NCI-H2196 (cell line): ENCODE measurements at regions not wholly inside any gene's neighbourhood (a gene's known extent, or its start where the extent isn't known, plus 50 kb on each side); places are given as distances from the start of the nearest gene placed in this dataset.
A peak's percentile ranks its signal among the peaks of the same experiment; 100 is the strongest.
"Not testable (repeated sequence)": the region's sequence is repeated elsewhere in the genome, so short reads cannot be mapped to it uniquely, and the experiment has no call there.

Experiments
- DNase-seq: peaks from one replicate; lab custom pipeline; 2025; ENCODE audit not compliant: unreplicated experiment; lab: John Stamatoyannopoulos, UW

DNA sequence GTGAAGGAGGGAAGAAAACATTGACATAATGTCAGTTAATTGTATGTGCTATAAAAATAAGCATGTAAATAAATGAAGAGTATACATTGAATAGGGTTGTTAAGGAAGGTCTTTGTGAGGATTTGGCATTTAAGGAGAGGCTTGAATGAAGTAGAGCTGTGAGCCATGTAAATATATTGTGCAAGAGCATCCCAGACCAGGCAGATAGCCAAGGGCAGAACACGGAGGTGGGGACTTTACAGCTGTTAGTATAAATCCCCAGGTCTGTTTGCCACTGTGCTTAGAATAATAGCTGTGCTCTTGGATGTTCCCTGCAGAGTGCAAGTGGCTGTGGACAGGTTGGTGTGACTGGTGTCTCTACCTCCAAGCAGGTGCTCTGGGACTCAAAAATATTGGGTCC, 211.7 kb downstream of the LRRC70 start:
- no peak for DNase-seq

DNA sequence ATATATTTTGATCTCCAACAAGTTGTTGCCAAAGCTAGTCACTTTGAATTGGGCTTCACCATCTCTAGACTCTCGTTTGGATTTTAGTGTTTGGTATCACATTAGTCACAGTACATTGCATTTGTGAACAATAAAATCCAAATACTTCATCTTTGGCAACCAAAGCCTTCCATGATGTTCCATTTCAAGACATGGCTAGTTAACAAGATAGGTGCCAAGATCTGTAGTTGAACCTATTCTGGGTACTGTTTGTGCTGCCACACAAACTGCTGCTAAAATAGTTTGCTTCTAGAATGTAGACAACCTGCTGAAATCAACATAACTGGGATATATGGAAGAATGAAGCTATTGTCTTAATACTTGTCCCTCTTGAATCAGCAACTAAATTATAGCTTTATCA, 207.5 kb downstream of the LRRC70 start:
- DNase-seq = no peak

DNA sequence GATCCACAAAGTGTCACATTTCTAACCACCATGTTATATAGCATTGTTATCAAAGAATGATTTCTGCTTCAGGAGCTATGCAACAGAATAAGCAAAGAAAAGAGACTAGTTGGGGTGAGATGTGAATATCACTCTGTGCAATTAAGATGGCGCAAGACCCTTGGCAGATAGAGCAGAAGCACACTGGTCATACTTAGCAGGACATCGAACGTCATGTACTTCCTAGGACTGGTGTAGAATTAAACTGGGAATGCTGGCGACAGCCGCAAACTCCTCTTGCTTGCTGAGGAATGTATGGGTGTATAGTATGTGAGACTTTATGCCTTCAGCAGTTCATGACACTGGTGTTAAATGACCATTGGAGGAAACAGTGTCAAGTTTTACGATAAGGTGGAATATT, 207.0 kb downstream of the LRRC70 start:
- no peak for DNase-seq

DNA sequence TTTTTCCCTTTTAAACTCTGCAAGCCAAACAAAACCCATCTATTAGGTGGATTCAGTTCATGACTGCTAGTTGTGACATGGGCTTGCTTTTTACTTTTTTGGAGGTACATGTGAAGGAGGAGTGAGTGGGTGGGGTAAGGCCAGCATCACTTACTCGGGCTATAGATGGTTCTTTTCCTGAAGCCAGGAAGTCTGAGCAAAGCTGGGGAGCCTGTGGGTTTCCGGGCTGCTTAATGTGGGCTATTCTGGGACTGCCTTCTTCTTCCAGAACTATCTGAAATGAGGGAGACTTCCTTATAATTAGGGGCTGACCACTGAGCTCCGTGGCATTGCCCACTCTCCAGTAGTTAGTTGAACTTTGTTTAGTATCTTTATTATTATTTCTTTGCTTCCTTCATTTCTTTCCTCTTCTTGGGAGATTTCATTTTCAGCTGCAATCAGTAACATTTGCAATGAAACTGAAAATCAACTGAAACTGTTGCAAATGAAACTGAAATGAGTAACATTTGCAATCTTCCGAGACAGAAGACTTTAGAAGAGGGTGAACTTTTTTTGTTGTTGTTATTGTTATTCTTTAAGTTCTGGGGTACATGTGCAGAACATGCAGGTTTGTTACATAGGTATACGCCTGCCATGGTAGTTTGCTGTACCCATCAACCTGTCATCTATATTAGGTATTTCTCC, 204.9 kb downstream of the LRRC70 start:
- no peak for DNase-seq

DNA sequence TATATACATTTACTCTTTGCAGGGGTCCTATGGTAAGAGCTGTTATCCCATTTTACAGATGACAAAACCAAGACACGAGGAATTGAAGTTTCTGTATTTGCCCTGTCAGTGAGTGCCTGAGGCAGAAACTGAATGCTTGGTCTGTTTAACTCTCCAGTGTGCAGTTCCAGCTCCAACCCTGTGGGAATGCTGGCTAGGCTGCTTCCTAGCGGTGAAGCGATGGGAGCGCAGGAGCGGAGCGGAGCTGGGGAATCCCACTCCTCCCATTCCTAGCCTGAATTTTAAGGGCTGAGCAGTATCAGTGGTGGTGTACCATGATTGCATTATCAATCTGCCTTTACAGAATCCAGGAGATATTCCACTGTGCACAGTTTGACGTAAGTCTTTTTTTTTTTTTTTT, 202.3 kb downstream of the LRRC70 start:
- no peak for DNase-seq

DNA sequence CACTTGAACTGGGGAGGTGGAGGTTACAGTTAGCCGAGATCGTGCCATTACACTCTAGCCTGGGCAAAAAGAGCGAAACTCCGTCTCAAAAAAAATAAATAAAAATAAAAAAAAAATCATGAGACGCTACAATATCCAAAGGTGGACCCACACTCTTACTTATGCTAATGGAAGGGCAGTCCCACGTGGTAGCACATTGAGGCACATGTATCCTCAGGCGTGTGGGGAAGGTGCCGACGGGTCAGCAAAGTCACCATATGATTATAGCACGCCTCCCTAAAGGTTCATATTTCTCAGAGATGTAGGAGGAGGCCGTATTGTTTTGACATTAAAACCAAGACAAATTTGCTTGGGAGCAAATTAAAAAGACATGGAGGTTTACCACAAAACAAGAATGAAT, 201.6 kb downstream of the LRRC70 start:
- no peak for DNase-seq

DNA sequence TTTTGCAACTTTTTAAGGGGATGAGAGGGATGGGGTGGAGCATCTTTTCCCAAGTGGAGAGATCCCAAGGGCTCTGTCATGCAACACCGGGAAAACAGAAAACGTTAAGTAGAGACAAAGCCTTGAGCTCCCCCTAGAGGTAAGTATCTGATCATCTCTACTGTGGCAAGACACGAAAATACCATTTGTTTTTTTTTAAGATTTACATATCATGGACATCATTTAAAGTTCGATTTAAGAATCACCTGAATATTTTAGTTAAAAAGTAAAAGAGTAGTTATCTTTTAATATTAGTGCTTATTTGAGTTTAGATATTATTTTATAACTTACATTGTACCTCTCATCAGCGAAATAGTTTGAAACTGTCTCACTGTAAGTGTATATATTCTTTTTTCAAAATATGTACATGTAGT, 200.4 kb downstream of the LRRC70 start:
- peak; percentile 23 for DNase-seq

DNA sequence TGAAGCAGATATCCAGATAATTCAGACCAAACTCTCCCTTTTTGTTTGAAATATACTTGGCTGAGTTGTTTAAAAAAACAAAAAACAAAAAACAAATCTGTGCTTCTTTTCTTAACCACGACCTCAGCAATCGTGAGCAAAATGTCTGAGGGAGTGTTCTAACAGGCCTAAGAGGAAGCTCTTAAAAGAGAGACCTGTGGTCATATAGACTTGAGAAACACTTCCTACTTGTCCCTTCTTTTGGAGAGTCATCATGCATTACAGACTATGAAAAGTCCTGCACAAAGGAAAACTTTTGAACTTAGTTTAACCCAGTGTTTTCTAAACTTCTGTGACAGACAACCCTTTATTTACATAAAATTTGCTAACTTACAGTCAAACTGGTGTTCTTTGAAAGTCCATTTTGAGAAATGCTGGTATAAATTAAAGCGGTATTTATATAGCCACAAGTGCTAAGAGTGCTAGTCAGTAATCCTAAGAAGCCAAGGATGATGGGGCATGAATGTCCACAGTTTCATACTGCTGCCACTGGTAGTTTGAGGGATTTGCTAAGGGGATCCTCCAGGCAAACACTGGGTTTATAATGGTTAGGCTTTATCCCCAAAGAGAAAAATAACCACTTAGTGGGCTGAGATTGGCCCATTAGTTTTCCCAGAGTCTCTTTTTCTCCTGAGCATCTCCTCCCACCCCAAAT, 199.8 kb downstream of the LRRC70 start:
- no peak for DNase-seq

DNA sequence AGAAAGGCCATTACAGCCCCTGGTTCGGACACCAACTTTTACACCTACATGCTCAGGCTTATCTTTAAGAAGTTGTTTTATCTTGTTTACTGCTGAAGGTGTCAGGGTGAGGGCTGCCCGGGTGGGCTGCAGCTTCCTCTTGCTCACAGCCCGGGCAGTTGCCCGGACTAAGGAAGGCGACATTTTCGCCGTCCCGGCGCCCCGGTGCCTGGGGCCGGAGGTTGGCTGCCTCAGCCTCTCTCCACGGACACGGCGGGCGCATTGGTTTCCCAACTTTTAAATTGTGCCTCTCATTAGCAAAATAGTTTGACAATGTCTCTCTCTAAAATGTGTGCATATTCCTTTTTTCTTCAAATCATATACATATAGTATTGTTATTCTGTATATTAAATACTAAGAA, 198.5 kb downstream of the LRRC70 start:
- not testable (repeated sequence) for DNase-seq

DNA sequence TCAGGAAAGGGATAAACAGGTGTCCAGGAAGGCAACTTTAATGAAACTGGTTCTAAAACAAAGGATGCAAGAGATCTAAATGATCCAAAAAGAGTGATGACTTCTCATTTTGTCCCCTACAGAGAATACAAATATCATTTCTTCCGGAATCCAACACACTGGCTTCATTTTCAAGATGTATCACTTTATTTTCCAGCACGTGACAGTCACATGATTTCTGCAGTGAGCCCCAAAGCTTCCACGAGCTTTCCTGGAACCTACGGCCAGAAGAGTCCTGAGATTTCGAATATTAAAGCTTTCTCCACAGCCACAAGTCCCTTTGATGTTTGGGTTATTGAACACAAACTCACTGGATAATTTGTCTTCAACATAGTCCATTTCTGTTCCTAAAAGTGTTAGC, 198.0 kb downstream of the LRRC70 start:
- not testable (repeated sequence) for DNase-seq

DNA sequence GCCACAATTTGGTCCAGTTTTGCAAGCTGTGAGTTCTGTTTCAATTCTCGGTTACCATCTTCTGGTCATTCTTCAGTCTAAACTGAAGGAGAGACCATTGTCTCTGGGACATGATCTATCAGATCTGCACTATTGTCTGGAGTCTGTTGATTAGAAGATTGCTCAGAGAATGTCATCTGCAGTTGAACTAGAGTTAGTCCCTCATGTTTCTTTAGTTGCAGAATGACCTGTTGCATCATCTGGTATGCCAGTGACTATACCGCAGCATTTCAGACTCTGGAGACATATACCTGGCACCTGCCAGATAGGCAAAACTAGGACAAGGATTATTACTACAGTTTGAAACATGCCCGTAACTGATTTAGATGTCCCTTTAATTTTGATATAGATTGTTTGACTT, 194.8 kb downstream of the LRRC70 start:
- no peak for DNase-seq

DNA sequence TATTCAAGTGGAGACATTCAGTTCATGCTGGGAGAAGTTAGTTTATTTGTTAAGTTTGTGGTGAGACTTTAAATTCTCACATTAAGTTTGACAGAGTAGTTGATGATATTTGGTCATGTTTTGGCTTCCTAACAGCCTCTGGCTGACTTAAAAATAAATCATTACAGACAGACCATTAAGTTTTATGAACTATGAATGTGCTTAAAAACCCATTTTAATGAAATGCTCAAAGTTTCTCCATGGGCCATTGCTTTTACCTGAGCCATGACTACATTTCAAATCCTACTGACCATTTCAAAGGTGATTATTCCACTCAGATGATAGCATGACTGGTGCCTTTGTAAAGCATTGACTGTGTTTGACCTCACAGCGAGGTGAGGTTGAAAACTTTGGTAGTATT, 192.7 kb downstream of the LRRC70 start:
- DNase-seq = no peak

DNA sequence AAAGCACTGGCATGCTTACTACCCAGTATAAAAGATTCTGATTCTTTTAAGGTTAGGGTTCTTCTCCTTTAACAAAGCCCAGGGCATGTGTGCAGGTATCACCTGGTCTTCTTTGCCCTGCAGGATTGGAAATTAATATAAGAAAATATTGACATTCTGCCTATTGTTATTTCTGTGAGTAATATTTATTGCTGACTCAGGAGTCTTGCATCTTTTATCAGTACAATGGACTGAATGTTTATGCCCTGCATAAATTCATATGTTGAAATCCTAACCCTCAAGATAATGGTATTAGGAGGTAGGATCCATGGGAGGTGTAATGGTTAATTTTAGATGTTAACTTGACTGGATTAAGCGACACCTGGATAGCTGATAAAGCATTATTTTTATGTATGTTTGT, 189.0 kb downstream of the LRRC70 start:
- DNase-seq = no peak

DNA sequence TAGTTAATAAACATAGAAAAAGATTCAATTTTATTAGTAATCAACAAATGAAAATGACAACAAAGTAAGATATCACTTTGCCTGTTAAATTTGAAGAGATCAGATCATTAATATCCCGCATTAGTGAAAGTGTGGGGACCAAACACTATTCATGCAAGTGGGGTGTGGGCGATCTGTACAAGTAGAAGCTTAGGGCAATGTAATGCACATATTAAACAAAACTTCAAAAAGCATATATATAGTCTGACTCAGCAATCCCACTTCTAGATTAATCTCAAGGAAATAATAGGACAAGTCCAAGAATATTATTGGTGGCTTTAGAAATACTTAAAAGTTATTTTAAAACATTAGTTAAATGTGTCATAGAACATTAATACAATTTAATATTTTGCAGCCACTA, 188.5 kb downstream of the LRRC70 start:
- no peak for DNase-seq

DNA sequence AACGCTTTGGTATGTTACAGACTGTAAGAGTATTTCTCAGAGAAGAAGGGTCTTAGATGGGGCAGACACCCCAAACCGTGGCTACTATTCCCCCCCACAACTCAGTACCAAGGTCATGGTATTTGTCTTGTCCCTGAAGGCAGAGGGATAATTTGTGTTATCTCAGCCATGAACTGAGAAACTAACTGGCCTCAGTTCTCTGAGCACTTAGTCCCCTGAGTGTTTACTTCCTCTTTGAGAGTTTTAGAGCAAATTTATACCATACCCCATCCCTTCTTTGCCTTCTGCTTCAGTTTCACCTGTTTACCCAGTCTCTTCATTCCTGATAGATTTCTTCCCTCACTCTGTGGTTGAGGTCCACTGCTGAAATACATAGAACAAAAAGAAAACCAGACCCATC, 183.9 kb downstream of the LRRC70 start:
- DNase-seq = no peak

DNA sequence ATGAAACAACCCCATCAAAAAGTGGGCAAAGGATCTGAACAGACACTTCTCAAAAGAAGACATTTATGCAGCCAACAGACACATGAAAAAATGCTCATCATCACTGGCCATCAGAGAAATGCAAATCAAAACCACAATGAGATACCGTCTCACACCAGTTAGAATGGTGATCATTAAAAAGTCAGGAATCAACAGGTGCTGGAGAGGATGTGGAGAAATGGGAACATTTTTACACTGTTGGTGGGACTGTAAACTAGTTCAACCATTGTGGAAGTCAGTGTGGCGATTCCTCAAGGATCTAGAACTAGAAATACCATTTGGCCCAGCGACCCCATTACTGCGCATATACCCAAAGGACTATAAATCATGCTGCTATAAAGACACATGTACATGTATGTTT, 179.1 kb downstream of the LRRC70 start:
- not testable (repeated sequence) for DNase-seq

DNA sequence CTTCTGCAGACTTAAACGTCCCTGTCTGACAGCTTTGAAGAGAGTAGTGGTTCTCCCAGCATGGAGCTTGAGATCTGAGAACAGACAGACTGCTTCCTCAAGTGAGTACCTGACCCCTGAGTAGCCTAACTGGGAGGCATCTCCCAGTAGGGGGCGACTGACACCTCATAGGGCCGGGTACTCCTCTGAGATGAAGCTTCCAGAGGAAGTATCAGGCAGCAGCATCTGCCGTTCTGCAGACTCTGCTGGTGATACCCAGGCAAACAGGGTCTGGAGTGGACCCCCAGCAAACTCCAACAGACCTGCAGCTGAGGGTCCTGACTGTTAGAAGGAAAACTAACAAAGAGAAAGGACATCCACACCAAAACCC, 174.4 kb downstream of the LRRC70 start:
- DNase-seq = not testable (repeated sequence)

DNA sequence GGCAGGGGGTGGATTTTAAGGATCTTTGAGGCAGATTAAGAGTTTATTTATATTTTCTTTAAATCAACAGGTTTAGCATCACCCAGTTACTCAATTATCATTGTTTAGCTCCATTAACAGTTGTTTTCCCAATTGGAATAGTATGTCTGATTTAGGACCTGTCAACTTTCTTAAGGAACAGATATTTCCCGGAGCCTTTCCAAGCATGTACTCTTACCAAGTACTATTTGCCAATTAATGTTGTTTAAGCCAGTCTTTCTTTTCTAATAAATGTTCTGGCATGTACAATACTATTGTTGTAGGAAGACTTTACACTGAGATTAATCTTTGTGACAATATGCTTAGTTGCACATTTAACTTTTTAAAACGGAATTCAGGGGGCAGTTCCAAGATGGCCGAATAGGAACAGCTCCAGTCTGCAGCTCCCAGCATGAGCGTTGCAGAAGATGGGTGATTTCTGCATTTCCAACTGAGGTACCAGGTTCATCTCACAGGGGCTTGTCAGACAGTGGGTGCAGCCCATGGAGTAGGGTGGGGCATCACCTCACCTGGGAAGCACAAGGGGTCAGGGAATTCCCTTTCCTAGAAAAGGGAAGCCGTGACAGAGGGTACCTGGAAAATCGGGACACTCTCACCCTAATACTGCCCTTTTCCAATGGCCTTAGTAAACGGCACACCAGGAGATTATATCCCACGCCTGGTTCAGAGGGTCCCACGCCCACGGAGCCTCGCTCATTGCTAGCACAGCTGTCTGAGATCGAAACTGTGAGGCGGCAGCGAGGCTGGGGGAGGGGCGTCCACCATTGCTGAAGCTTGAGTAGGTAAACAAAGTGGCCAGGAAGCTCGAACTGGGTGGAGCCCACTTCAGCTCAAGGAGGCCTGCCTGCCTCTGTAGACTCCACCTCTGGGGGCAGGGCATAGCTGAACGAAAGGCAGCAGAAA, 173.7 kb downstream of the LRRC70 start:
- DNase-seq = not testable (repeated sequence)

DNA sequence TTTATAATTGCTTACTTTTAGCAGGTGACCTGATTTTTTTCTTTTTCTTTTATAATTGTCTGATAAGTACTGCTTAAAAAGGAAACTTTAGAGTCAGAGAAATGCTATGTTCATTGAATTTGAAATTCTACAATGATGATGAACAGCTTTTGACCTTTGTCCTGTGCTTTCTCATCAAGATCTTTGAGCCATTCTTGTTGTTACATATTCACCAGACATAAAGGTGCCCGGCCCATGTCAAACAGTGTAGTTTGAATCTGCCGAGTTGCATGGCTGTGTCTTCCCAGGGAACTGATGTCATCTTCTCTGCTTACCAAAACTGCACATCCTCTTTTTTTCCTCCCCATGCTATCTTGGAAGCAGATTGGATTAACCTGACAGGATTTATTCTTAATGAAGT, 163.6 kb downstream of the LRRC70 start:
- DNase-seq = no peak

DNA sequence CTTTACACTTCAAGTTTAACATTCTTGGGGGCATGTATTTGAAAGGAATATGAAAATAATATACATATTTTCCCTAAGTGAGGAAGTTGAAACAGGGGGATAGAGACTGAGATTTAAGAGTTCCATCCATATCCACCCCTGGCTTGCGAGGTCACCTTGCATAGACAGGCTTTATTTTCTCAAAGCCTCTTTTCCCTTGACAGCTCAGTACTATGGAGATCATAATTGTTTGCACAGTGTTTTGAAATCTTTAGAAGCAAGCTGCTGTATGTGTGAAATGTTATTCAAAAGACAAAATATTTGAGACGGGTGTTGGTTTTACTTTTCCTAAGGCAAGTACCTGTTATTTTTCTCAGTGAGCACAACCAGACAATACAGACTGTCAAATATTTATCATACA, 163.1 kb downstream of the LRRC70 start:
- DNase-seq = no peak

DNA sequence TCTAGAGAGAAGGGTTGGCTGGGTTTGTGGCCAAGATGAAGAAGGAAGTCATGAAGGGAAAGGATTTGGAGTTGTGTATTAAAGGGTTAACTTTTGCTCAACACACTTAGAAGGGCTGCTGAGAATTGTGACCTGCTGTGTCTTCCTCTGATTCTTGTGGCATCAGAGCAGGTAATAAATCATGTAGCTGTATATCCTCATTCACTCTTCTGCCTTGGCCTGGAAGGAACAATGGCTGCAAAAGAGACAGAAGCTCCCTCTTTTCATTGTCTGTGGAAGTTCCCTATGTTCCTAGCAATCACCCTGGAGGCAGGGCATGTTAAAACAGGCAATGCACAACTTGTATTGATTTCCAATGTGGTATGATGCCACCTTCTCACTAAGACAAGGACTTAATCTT, 159.1 kb downstream of the LRRC70 start:
- DNase-seq = no peak

DNA sequence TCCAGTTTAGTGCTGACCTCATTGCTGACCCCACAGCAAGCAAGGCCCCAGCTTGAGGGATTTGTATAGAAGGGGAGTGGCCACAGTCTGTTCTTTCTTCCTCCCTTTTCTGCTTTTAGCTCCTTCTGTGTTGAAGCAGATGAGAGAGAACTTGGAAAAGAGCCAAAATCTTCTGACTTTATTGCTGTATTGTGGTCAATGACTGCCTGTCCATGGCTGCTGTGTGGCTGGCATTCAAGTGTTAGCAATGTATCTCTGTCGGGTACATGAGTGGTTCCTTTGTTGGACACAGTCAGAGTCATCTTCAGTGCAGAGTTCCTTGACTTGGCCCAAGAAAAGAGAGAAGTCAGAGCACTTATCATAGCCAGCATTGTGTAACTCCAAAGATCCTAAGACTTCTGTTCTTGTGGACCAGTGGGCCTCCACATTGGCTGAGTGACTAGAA, 154.1 kb downstream of the LRRC70 start:
- DNase-seq = no peak
